Fibroblast of lung (primary cell): ENCODE measurements at regions not wholly inside any gene's neighbourhood (a gene's known extent, or its start where the extent isn't known, plus 50 kb on each side); places are given as distances from the start of the nearest gene placed in this dataset.
"Not testable (repeated sequence)": the region's sequence is repeated elsewhere in the genome, so short reads cannot be mapped to it uniquely, and the experiment has no call there.

ENCODE experiments used
- EZH2 ChIP-seq: IDR thresholded peaks from 2 replicates; pipeline ENCODE4 v1.5.1; 2012; ENCODE audit warnings: low read length, control low read depth, mild to moderate bottlenecking; ENCODE audit errors: missing control alignments
- TF ChIP-seq, protein P1 (sequence below), 2 donors: IDR thresholded peaks in 1 of 2; conservative IDR thresholded peaks in 1 of 2; 1 replicate in 1 of 2; 2 replicates in 1 of 2; pipeline ENCODE4 v1.5.1; 2011 to 2012; ENCODE audit warnings: low read length in 2 of 2, control low read depth in 1 of 2, inconsistent platforms in 1 of 2, low read depth in 1 of 2, mild to moderate bottlenecking in 1 of 2

DNA sequence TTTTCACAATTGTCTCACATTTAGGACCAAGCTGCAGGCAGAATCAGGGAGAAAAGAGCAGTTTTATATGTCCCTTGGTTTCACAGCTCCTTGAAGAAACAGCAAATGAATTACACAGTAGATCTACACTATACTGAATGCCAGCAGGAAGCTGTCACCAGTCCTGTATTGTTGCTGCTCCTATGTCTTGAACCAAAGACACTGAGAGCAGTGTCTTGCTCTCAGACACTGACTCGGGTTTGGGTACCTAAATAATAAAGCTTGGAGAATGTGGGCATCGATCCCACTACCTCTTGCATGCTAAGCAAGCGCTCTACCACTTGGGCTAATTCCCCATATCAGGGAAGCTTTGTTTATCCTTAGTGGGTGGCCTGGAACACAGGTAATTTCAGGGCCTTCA lies 552.7 kb downstream of the PRIM2 start:
- TF ChIP-seq, protein P1, sequence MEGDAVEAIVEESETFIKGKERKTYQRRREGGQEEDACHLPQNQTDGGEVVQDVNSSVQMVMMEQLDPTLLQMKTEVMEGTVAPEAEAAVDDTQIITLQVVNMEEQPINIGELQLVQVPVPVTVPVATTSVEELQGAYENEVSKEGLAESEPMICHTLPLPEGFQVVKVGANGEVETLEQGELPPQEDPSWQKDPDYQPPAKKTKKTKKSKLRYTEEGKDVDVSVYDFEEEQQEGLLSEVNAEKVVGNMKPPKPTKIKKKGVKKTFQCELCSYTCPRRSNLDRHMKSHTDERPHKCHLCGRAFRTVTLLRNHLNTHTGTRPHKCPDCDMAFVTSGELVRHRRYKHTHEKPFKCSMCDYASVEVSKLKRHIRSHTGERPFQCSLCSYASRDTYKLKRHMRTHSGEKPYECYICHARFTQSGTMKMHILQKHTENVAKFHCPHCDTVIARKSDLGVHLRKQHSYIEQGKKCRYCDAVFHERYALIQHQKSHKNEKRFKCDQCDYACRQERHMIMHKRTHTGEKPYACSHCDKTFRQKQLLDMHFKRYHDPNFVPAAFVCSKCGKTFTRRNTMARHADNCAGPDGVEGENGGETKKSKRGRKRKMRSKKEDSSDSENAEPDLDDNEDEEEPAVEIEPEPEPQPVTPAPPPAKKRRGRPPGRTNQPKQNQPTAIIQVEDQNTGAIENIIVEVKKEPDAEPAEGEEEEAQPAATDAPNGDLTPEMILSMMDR (conservative IDR thresholded peaks at IDR 0.05 in 1 of 2, IDR thresholded peaks at IDR 0.05 in 1 of 2; ENCODE audit: low read depth in 1 of 2, low read length in 2 of 2): not testable (repeated sequence)
- not testable (repeated sequence) for TF ChIP-seq EZH2
